Neuronal stem cell (in vitro differentiated cells): ENCODE measurements at regions not wholly inside any gene's neighbourhood (a gene's known extent, or its start where the extent isn't known, plus 50 kb on each side); places are given as distances from the start of the nearest gene placed in this dataset.

Source experiments
- DNase-seq: peaks from one replicate; pipeline ENCODE4 v3.0.0-alpha.2; 2013; ENCODE audit warnings: low spot score
- H2AFZ ChIP-seq: one replicate; pipeline ENCODE4 v1.6.1; 2013; ENCODE audit warnings: mild to moderate bottlenecking, low read length, inconsistent platforms
- H2AK5ac ChIP-seq: 2 replicates; pipeline ENCODE4 v1.6.1; 2013; ENCODE audit warnings: low read depth, mild to moderate bottlenecking, inconsistent platforms, low read length, moderate library complexity, mixed read lengths
- H2BK120ac ChIP-seq: 2 replicates; pipeline ENCODE4 v1.6.1; 2013; ENCODE audit warnings: low read depth, mild to moderate bottlenecking, inconsistent platforms, low read length, moderate library complexity, mixed read lengths
- H2BK12ac ChIP-seq: one replicate; pipeline ENCODE4 v1.6.1; 2013; ENCODE audit warnings: low read length, inconsistent platforms
- H2BK15ac ChIP-seq: 2 replicates; pipeline ENCODE4 v1.6.1; 2013; ENCODE audit warnings: mild to moderate bottlenecking, low read length, inconsistent platforms, mixed read lengths
- H2BK5ac ChIP-seq: one replicate; pipeline ENCODE4 v1.6.1; 2013; ENCODE audit warnings: inconsistent platforms, mild to moderate bottlenecking, low read length, moderate library complexity
- H3K14ac ChIP-seq: one replicate; pipeline ENCODE4 v1.6.1; 2013; ENCODE audit warnings: low read length, inconsistent platforms
- H3K18ac ChIP-seq: 2 replicates; pipeline ENCODE4 v1.6.1; 2013; ENCODE audit warnings: low read length, inconsistent platforms
- H3K23ac ChIP-seq: 2 replicates; pipeline ENCODE4 v1.6.1; 2013; ENCODE audit warnings: low read depth, mild to moderate bottlenecking, mixed read lengths, low read length, inconsistent platforms; ENCODE audit not compliant: poor library complexity
- H3K27ac ChIP-seq: replicated peaks from 3 replicates; pipeline ENCODE4 v1.5.1; 2013; ENCODE audit warnings: low read length, inconsistent platforms
- H3K27me3 ChIP-seq, 3 experiments: 2 replicates each; pipeline ENCODE4 v1.6.1; 2013; ENCODE audit warnings: low read length in 3 of 3, mild to moderate bottlenecking in 2 of 3, inconsistent platforms in 1 of 3, low read depth in 1 of 3, mixed read lengths in 1 of 3, moderate library complexity in 1 of 3; ENCODE audit not compliant: control insufficient read depth in 3 of 3, insufficient read depth in 3 of 3
- H3K36me3 ChIP-seq, 2 donors: replicated peaks in 1 of 2; 2 replicates each; pipeline ENCODE4 v1.6.1; 2013; ENCODE audit warnings: low read length in 2 of 2; ENCODE audit not compliant: control insufficient read depth in 2 of 2, insufficient read depth in 2 of 2
- H3K4ac ChIP-seq: 2 replicates; pipeline ENCODE4 v1.6.1; 2013; ENCODE audit warnings: inconsistent platforms, mild to moderate bottlenecking, low read length, moderate library complexity
- H3K4me1 ChIP-seq, 2 donors: 1 replicate in 1 of 2; 2 replicates in 1 of 2; pipeline ENCODE4 v1.6.1; 2013; ENCODE audit warnings: low read length in 2 of 2, low read depth in 1 of 2; ENCODE audit not compliant: control insufficient read depth in 2 of 2, insufficient read depth in 1 of 2
- H3K4me2 ChIP-seq: one replicate; pipeline ENCODE4 v1.6.1; 2013; ENCODE audit warnings: mild to moderate bottlenecking, low read length, inconsistent platforms; ENCODE audit not compliant: insufficient read depth, poor library complexity, severe bottlenecking
- H3K4me3 ChIP-seq, 2 donors: 2 replicates each; pipeline ENCODE4 v1.5.1; 2013; ENCODE audit warnings: low read length in 2 of 2, mild to moderate bottlenecking in 2 of 2, inconsistent platforms in 1 of 2, moderate library complexity in 1 of 2
- H3K79me1 ChIP-seq: one replicate; pipeline ENCODE4 v1.6.1; 2013; ENCODE audit warnings: low read depth, mild to moderate bottlenecking, inconsistent platforms, low read length, moderate library complexity
- H3K9ac ChIP-seq: one replicate; pipeline ENCODE4 v1.6.1; 2013; ENCODE audit warnings: mild to moderate bottlenecking, low read depth, low read length, inconsistent platforms; ENCODE audit not compliant: poor library complexity
- H3K9me3 ChIP-seq, 2 donors: replicated peaks in 1 of 2; 2 replicates each; pipeline versions ENCODE3 to v1.6.1; 2013; ENCODE audit warnings: low read length in 2 of 2, mild to moderate bottlenecking in 2 of 2, inconsistent platforms in 1 of 2, low read depth in 1 of 2, mixed read lengths in 1 of 2, moderate library complexity in 1 of 2; ENCODE audit not compliant: control insufficient read depth in 2 of 2, insufficient read depth in 1 of 2
- H4K8ac ChIP-seq: one replicate; pipeline ENCODE4 v1.6.1; 2013; ENCODE audit warnings: low read depth, mild to moderate bottlenecking, inconsistent platforms, low read length, moderate library complexity
- H4K91ac ChIP-seq: one replicate; pipeline ENCODE4 v1.6.1; 2013; ENCODE audit warnings: low read length, low read depth, mild to moderate bottlenecking, inconsistent platforms; ENCODE audit not compliant: poor library complexity
- WGBS, 2 donors: extraction: QIAGEN DNeasy Blood & Tissue Kit; methylation state at CpG; one replicate each; pipeline ENCODE4 v1.1.7; 2013; ENCODE audit warnings: missing lambda C conversion rate in 2 of 2, mixed read lengths in 1 of 2; ENCODE audit not compliant: insufficient read length in 2 of 2, insufficient replicate concordance in 1 of 2; ENCODE audit errors: extremely low coverage in 2 of 2; 5-methylcytosine and 5-hydroxymethylcytosine counted together

GRCh38 chr3:480070-480469, 283.5 kb downstream of the CHL1 start:
- Histone ChIP-seq H3K4me2 (no peak overlapping the region), H3K4me3 (no peak overlapping the region), H4K91ac (no peak overlapping the region), H2BK120ac (no peak overlapping the region), H3K4ac (no peak overlapping the region), H2BK5ac (no peak overlapping the region), H3K18ac (no peak overlapping the region), H3K4me1 (peaks cover 0 to 1% of the 10 kb centered on the region in 2 donors), H2BK15ac (no peak overlapping the region), H3K9me3 (no peaks in the 10 kb centered on the region), H3K23ac (no peak overlapping the region), H3K27ac (no peak overlapping the region), H2AK5ac (no peak overlapping the region), H4K8ac (no peak overlapping the region), H2BK12ac (no peak overlapping the region), H3K36me3 (no peaks in the 10 kb centered on the region), H3K27me3 (no peaks in the 10 kb centered on the region), H2AFZ (no peak overlapping the region), H3K9ac (no peak overlapping the region), H3K79me1 (no peaks in the 10 kb centered on the region), H3K14ac (no peak overlapping the region)
- no peak for DNase-seq
- no CpG with 5 or more reads among the region's 1 CpG for WGBS, 2 donors

- Histone ChIP-seq H3K36me3 (no peaks in the 10 kb centered on the region), H3K4me3 (no peak overlapping the region), H2BK15ac (no peak overlapping the region), H3K27me3 (no peaks in the 10 kb centered on the region), H2BK5ac (no peak overlapping the region), H3K9ac (no peak overlapping the region), H3K4me2 (no peak overlapping the region), H3K4me1 (peaks cover 0 to 1% of the 10 kb centered on the region in 2 donors), H2BK12ac (no peak overlapping the region), H3K23ac (no peak overlapping the region), H2AFZ (no peak overlapping the region), H3K27ac (no peak overlapping the region), H3K4ac (no peak overlapping the region), H3K79me1 (no peaks in the 10 kb centered on the region), H4K91ac (no peak overlapping the region), H4K8ac (no peak overlapping the region), H3K14ac (no peak overlapping the region), H3K18ac (no peak overlapping the region), H2BK120ac (no peak overlapping the region), H2AK5ac (no peak overlapping the region), H3K9me3 (no peaks in the 10 kb centered on the region)
- DNase-seq = no peak
- no CpG with 5 or more reads among the region's 3 CpGs for WGBS, 2 donors
Measured at GRCh38 chr3:481111-481510, 284.5 kb downstream of the CHL1 start.

- Histone ChIP-seq H3K4me2 (no peak overlapping the region), H2AK5ac (no peak overlapping the region), H3K79me1 (no peaks in the 10 kb centered on the region), H3K27me3 (no peaks in the 10 kb centered on the region), H3K27ac (no peak overlapping the region), H2AFZ (no peak overlapping the region), H2BK15ac (no peak overlapping the region), H3K4me1 (peaks cover 0 to 1% of the 10 kb centered on the region in 2 donors), H3K4ac (no peak overlapping the region), H3K23ac (no peak overlapping the region), H4K8ac (no peak overlapping the region), H3K9ac (no peak overlapping the region), H3K18ac (no peak overlapping the region), H2BK12ac (no peak overlapping the region), H3K14ac (no peak overlapping the region), H2BK5ac (no peak overlapping the region), H3K36me3 (no peaks in the 10 kb centered on the region), H3K4me3 (no peak overlapping the region), H3K9me3 (no peaks in the 10 kb centered on the region), H4K91ac (no peak overlapping the region), H2BK120ac (no peak overlapping the region)
- no CpG with 5 or more reads among the region's 3 CpGs for WGBS, 2 donors
- no peak for DNase-seq
Measured at GRCh38 chr3:481680-482079, 285.1 kb downstream of the CHL1 start.

- no peak overlapping the region for H2BK15ac ChIP-seq
- no CpG with 5 or more reads among the region's 32 CpGs for WGBS, 2 donors
- no peak overlapping the region for H2AK5ac ChIP-seq
- no peak overlapping the region for H2BK120ac ChIP-seq
- no peak overlapping the region for H3K27ac ChIP-seq
- peaks cover 0 to 1% of the 10 kb centered on the region in 2 donors for H3K4me1 ChIP-seq
- H3K23ac ChIP-seq = no peak overlapping the region
- H3K4me2 ChIP-seq = no peak overlapping the region
- H2BK12ac ChIP-seq = no peak overlapping the region
- H3K9me3 ChIP-seq = no peaks in the 10 kb centered on the region
- no peak overlapping the region for H4K91ac ChIP-seq
- DNase-seq = no peak
- H2BK5ac ChIP-seq = no peak overlapping the region
- no peak overlapping the region for H2AFZ ChIP-seq
- H3K79me1 ChIP-seq = no peaks in the 10 kb centered on the region
- H3K18ac ChIP-seq = no peak overlapping the region
- no peak overlapping the region for H3K14ac ChIP-seq
- no peak overlapping the region for H3K9ac ChIP-seq
- H3K4me3 ChIP-seq = no peak overlapping the region
- H4K8ac ChIP-seq = no peak overlapping the region
- H3K36me3 ChIP-seq = no peaks in the 10 kb centered on the region
- no peaks in the 10 kb centered on the region for H3K27me3 ChIP-seq
- H3K4ac ChIP-seq = no peak overlapping the region
Measured at GRCh38 chr3:482479-482878, 285.9 kb downstream of the CHL1 start.
